HepG2 (cell line): ENCODE measurements at regions not wholly inside any gene's neighbourhood (a gene's known extent, or its start where the extent isn't known, plus 50 kb on each side); places are given as distances from the start of the nearest gene placed in this dataset.

Source experiments
- CREB1 ChIP-seq, 2 experiments: fragments of 450-650 bp in 1 of 2; IDR thresholded peaks; 2 replicates each; pipeline ENCODE4 v1.6.1; 2016 to 2017; ENCODE audit warnings: control low read depth in 1 of 2, mild to moderate bottlenecking in 1 of 2, missing compliant biosample characterization in 1 of 2, missing genetic modification characterization in 1 of 2
- HDAC6 ChIP-seq: fragments of 200-600 bp; sonication (generic); IDR thresholded peaks from 2 replicates; pipeline ENCODE4 v1.7.0; 2017; ENCODE audit warnings: mild to moderate bottlenecking, antibody characterized with exemption, low read length, low read depth
- JUN ChIP-seq: sonication (generic); formaldehyde crosslinking; IDR thresholded peaks from 2 replicates; pipeline ENCODE4 v1.4.0; 2020; ENCODE audit warnings: mild to moderate bottlenecking, missing genetic modification reagents
- MTF2 ChIP-seq: sonication (generic); formaldehyde crosslinking; IDR thresholded peaks from 2 replicates; pipeline ENCODE4 v1.5.0; 2020; ENCODE audit warnings: missing genetic modification reagents, borderline replicate concordance
- SRF ChIP-seq: IDR thresholded peaks from 2 replicates; pipeline ENCODE4 v1.6.1; 2011; ENCODE audit warnings: mild to moderate bottlenecking, low read depth, low read length, moderate library complexity
- TARDBP ChIP-seq: sonication (generic); formaldehyde crosslinking; IDR thresholded peaks from 2 replicates; pipeline ENCODE4 v1.8.0; 2022; ENCODE audit warnings: mild to moderate bottlenecking, missing genetic modification reagents
- TCF7L2 ChIP-seq: IDR thresholded peaks from 2 replicates; pipeline ENCODE4 v1.6.1; 2011; ENCODE audit warnings: mild to moderate bottlenecking, low read depth, low read length, moderate library complexity
- ZKSCAN5 ChIP-seq: sonication (generic); formaldehyde crosslinking; IDR thresholded peaks from 2 replicates; pipeline ENCODE4 v1.5.1; 2020; ENCODE audit warnings: mild to moderate bottlenecking, missing genetic modification reagents
- ZNF121 ChIP-seq: sonication (generic); formaldehyde crosslinking; IDR thresholded peaks from 2 replicates; pipeline ENCODE4 v1.5.0; 2020; ENCODE audit warnings: mild to moderate bottlenecking, missing genetic modification reagents
- ZNF33A ChIP-seq: sonication (generic); formaldehyde crosslinking; IDR thresholded peaks from 2 replicates; pipeline ENCODE4 v1.5.1; 2020; ENCODE audit warnings: missing genetic modification reagents, mild to moderate bottlenecking, moderate library complexity, borderline replicate concordance
- ZNF615 ChIP-seq: sonication (generic); formaldehyde crosslinking; IDR thresholded peaks from 2 replicates; pipeline ENCODE4 v1.5.0; 2020; ENCODE audit warnings: mild to moderate bottlenecking, missing genetic modification reagents, borderline replicate concordance
- ZZZ3 ChIP-seq: sonication (generic); formaldehyde crosslinking; IDR thresholded peaks from 2 replicates; pipeline ENCODE4 v1.4.0; 2020; ENCODE audit warnings: missing genetic modification reagents, mild to moderate bottlenecking, borderline replicate concordance
- TF ChIP-seq, protein P1 (sequence below): sonication (generic); formaldehyde crosslinking; IDR thresholded peaks from 2 replicates; pipeline ENCODE4 v1.5.0; 2020; ENCODE audit warnings: mild to moderate bottlenecking, missing genetic modification reagents, moderate library complexity
- TF ChIP-seq, protein P2 (sequence below): sonication (generic); formaldehyde crosslinking; IDR thresholded peaks from 2 replicates; pipeline ENCODE4 v1.8.0; 2022; ENCODE audit warnings: missing genetic modification reagents, mild to moderate bottlenecking, moderate library complexity, borderline replicate concordance

DNA sequence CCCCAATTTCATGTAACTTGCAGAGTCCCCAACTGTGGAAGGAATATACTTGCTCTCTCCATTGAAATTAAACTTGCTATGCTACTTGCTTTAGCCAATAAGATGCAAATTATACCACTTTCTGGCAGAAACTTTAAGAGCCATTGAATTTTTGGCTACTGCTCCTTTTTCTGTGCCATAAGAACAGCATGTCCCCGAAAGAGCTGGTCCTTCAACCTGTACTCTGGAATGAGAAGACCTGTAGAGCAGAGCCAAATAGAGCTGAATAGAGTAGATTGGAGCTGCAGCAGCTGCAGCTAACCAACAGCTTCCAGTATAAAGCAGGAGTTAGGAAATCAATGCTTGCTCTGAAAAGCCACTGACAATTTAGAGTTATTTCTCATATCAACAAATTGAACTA is 472.3 kb upstream of the B3GALT2 start:
- TF ChIP-seq ZNF615 (CRISPR knock-in tag) (no peak), SRF (no peak), CREB1 (IDR thresholded peaks at IDR 0.05) (no peak), CREB1 (CRISPR knock-in tag; IDR thresholded peaks at IDR 0.05) (no peak), TCF7L2 (no peak), ZZZ3 (CRISPR knock-in tag) (no peak), ZNF33A (CRISPR knock-in tag) (no peak), HDAC6 (no peak), MTF2 (CRISPR knock-in tag) (no peak), JUN (CRISPR knock-in tag) (no peak), ZKSCAN5 (no peak), ZNF121 (CRISPR knock-in tag) (no peak), TARDBP (CRISPR knock-in tag) (no peak)
- TF ChIP-seq, protein P1, sequence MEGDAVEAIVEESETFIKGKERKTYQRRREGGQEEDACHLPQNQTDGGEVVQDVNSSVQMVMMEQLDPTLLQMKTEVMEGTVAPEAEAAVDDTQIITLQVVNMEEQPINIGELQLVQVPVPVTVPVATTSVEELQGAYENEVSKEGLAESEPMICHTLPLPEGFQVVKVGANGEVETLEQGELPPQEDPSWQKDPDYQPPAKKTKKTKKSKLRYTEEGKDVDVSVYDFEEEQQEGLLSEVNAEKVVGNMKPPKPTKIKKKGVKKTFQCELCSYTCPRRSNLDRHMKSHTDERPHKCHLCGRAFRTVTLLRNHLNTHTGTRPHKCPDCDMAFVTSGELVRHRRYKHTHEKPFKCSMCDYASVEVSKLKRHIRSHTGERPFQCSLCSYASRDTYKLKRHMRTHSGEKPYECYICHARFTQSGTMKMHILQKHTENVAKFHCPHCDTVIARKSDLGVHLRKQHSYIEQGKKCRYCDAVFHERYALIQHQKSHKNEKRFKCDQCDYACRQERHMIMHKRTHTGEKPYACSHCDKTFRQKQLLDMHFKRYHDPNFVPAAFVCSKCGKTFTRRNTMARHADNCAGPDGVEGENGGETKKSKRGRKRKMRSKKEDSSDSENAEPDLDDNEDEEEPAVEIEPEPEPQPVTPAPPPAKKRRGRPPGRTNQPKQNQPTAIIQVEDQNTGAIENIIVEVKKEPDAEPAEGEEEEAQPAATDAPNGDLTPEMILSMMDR (CRISPR knock-in tag), result no peak
- TF ChIP-seq, protein P2, sequence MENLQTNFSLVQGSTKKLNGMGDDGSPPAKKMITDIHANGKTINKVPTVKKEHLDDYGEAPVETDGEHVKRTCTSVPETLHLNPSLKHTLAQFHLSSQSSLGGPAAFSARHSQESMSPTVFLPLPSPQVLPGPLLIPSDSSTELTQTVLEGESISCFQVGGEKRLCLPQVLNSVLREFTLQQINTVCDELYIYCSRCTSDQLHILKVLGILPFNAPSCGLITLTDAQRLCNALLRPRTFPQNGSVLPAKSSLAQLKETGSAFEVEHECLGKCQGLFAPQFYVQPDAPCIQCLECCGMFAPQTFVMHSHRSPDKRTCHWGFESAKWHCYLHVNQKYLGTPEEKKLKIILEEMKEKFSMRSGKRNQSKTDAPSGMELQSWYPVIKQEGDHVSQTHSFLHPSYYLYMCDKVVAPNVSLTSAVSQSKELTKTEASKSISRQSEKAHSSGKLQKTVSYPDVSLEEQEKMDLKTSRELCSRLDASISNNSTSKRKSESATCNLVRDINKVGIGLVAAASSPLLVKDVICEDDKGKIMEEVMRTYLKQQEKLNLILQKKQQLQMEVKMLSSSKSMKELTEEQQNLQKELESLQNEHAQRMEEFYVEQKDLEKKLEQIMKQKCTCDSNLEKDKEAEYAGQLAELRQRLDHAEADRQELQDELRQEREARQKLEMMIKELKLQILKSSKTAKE (CRISPR knock-in tag), result no peak
